GM12873 (cell line): ENCODE measurements at regions not wholly inside any gene's neighbourhood (a gene's known extent, or its start where the extent isn't known, plus 50 kb on each side); places are given as distances from the start of the nearest gene placed in this dataset.

Source experiments
- CTCF ChIP-seq: IDR thresholded peaks from 2 replicates; pipeline ENCODE4 v1.5.1; 2012; ENCODE audit warnings: low read depth, mild to moderate bottlenecking, moderate library complexity, low read length, control low read depth; ENCODE audit not compliant: insufficient read depth; ENCODE audit errors: missing control alignments

GRCh38 chr4:32864713-32865351 lies 2144.7 kb downstream of the PCDH7 start:
- no peak for TF ChIP-seq CTCF

GRCh38 chr4:32876546-32876945 lies 2156.4 kb downstream of the PCDH7 start:
- no peak for TF ChIP-seq CTCF

- TF ChIP-seq CTCF, result no peak
These were observed 2159.7 kb downstream of the PCDH7 start for GRCh38 chr4:32879913-32880312.

GRCh38 chr4:32884198-32884597 lies 2164.0 kb downstream of the PCDH7 start:
- no peak for TF ChIP-seq CTCF

- no peak for TF ChIP-seq CTCF
These were observed 2170.2 kb downstream of the PCDH7 start for GRCh38 chr4:32890398-32890797.

GRCh38 chr4:32909053-32909452 lies 2188.9 kb downstream of the PCDH7 start:
- no peak for TF ChIP-seq CTCF

GRCh38 chr4:32909736-32910135 lies 2189.6 kb downstream of the PCDH7 start:
- no peak for TF ChIP-seq CTCF
